Non-pigmented ciliary epithelial cell (primary cell): ENCODE measurements at regions not wholly inside any gene's neighbourhood (a gene's known extent, or its start where the extent isn't known, plus 50 kb on each side); places are given as distances from the start of the nearest gene placed in this dataset.
"Not testable (repeated sequence)": the region's sequence is repeated elsewhere in the genome, so short reads cannot be mapped to it uniquely, and the experiment has no call there.

Experiments
- DNase-seq: peaks from one replicate; pipeline ENCODE4 v3.0.0-alpha.2; 2010; ENCODE audit warnings: low read depth

GRCh38 chr12:25424211-25424731 lies 128.8 kb downstream of the LMNTD1 start:
- no peak for DNase-seq

- no peak for DNase-seq
Observed at GRCh38 chr12:25423355-25424050, 129.6 kb downstream of the LMNTD1 start.

GRCh38 chr12:25422241-25422640 lies 130.8 kb downstream of the LMNTD1 start:
- no peak for DNase-seq

GRCh38 chr12:25421651-25422167 lies 131.4 kb downstream of the LMNTD1 start:
- DNase-seq: no peak

GRCh38 chr12:25420116-25420515 lies 133.0 kb downstream of the LMNTD1 start:
- DNase-seq: no peak

GRCh38 chr12:25419595-25419994 lies 133.5 kb downstream of the LMNTD1 start:
- DNase-seq: no peak

- no peak for DNase-seq
Observed at GRCh38 chr12:25417071-25417470, 136.0 kb downstream of the LMNTD1 start.

- DNase-seq: no peak
Observed at GRCh38 chr12:25416516-25416915, 136.6 kb downstream of the LMNTD1 start.

- DNase-seq: no peak
Observed at GRCh38 chr12:25415004-25415403, 138.1 kb downstream of the LMNTD1 start.

GRCh38 chr12:25412735-25413134 lies 140.3 kb downstream of the LMNTD1 start:
- DNase-seq: no peak

GRCh38 chr12:25404955-25405354 lies 148.1 kb downstream of the LMNTD1 start:
- no peak for DNase-seq

- no peak for DNase-seq
Observed at GRCh38 chr12:25401547-25402345, 151.0 kb upstream of the KRAS start.

- no peak for DNase-seq
Observed at GRCh38 chr12:25397001-25397400, 146.3 kb upstream of the KRAS start.

GRCh38 chr12:25395227-25395626 lies 144.5 kb upstream of the KRAS start:
- DNase-seq: no peak

- not testable (repeated sequence) for DNase-seq
Observed at GRCh38 chr12:25394775-25395174, 144.0 kb upstream of the KRAS start.

- no peak for DNase-seq
Observed at GRCh38 chr12:25394025-25394424, 143.3 kb upstream of the KRAS start.

- DNase-seq: not testable (repeated sequence)
Observed at GRCh38 chr12:25391346-25391745, 140.6 kb upstream of the KRAS start.

GRCh38 chr12:25388183-25388582 lies 137.5 kb upstream of the KRAS start:
- DNase-seq: no peak

GRCh38 chr12:25387732-25388050 lies 137.0 kb upstream of the KRAS start:
- no peak for DNase-seq

- peak; percentile 67 for DNase-seq
Observed at GRCh38 chr12:25386831-25387731, 136.4 kb upstream of the KRAS start.

- DNase-seq: no peak
Observed at GRCh38 chr12:25384893-25385248, 134.1 kb upstream of the KRAS start.
